HG02759 (cell line): ENCODE measurements at regions not wholly inside any gene's neighbourhood (a gene's known extent, or its start where the extent isn't known, plus 50 kb on each side); places are given as distances from the start of the nearest gene placed in this dataset.

Experiments
- ATAC-seq: cut with Tn5 transposase; IDR thresholded peaks from one replicate; pipeline ENCODE4 v1.9.1; 2021; ENCODE audit warnings: mild to moderate bottlenecking, moderate library complexity; ENCODE audit not compliant: unreplicated experiment

DNA sequence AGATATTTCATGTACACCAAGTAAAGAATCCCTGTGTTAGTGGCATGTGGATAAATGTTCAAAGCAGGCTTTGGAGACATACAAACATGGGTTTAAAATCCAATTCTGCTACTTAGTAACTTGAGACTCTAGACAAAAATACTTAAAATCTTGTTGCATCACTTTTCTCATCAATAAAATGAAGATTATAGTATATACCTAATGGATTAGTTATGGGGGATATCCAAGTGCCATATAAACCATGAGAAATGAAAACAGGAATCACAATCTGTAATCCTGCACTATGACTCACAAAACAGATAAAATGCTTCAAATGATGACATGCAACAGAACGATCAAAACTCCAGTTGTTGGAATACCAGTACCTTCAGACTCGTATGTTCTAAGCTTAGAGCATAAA, 496.0 kb upstream of the RGMA start:
- no peak for ATAC-seq

DNA sequence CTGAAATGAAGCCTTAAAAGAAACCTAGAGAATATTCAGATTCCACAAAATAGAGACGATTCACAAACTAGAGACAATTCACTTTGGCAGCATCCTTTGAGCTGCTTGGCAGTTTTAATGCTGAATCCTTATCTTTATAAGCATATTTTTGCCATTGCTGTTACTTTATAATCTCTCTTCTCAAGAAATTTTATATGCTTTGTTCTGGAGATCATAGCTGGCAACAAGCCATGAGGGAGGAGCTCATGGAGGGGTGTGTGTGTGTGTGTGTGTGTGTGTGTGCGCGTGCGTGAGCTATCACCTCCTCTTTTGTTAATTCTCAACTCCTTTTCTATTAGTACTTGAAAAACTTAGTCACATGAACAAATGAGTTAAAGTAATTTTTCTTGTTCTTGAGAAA, 495.0 kb upstream of the RGMA start:
- ATAC-seq = no peak

GRCh38 chr15:93583552-93583951, 494.5 kb upstream of the RGMA start:
- no peak for ATAC-seq

GRCh38 chr15:93570527-93570926, 481.5 kb upstream of the RGMA start:
- no peak for ATAC-seq

DNA sequence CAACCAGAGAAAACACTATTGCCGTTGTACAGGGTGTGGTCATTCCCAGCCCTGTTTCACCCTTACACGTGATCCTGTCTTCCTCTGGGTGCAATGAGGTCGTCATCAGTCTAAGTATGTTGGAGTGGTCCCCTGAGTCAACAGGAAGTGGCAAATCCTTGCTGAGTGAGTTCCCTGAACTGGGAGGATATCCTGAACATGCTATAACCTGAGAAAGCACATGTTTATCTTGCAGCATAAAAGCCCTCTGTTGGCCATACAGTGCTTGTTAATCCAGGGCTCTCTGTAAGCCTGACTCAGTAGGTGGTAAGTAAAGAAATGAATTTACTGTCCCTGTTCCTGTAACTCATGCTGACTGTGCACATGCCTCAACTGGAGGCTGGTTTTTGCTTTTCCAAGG, 477.8 kb upstream of the RGMA start:
- no peak for ATAC-seq

GRCh38 chr15:93565201-93565600, 476.2 kb upstream of the RGMA start:
- ATAC-seq = no peak

- ATAC-seq = no peak
These were observed 474.2 kb upstream of the RGMA start for GRCh38 chr15:93563218-93563617.

DNA sequence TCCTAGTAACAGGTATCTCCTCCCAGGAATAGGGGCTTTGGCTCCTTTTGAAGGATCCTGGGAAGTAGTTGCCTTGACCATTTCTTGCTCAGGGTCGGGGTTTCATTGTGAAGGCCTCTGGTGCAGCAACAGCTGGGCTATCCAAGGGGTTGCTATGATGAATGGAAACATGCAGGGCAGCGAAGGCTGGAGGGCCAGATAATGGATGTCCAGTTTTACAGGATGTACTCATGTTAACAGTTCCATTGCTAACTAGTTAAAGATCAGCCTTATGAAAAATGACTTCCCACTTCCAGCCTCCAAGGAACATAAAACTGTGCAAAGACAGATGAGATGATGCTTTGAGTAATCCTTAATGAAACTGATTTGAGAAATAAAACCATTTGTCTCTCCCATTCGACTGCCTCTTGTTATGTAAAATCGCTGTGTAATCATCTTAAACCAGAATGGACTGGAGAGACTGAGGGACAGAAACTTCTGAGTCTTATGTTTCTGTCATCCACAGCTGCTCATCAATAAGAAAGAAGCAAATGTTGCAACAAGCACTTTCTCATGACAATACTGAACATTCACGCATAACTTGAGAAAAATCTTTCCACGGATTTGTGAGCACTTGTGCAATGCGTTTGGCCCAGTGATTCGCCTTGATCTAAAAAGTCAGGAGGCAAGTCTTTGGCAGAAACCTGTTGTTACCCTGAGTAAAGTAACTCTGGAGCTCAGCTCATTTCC, 473.5 kb upstream of the RGMA start:
- no peak for ATAC-seq

GRCh38 chr15:93557696-93558095, 468.7 kb upstream of the RGMA start:
- ATAC-seq = no peak

DNA sequence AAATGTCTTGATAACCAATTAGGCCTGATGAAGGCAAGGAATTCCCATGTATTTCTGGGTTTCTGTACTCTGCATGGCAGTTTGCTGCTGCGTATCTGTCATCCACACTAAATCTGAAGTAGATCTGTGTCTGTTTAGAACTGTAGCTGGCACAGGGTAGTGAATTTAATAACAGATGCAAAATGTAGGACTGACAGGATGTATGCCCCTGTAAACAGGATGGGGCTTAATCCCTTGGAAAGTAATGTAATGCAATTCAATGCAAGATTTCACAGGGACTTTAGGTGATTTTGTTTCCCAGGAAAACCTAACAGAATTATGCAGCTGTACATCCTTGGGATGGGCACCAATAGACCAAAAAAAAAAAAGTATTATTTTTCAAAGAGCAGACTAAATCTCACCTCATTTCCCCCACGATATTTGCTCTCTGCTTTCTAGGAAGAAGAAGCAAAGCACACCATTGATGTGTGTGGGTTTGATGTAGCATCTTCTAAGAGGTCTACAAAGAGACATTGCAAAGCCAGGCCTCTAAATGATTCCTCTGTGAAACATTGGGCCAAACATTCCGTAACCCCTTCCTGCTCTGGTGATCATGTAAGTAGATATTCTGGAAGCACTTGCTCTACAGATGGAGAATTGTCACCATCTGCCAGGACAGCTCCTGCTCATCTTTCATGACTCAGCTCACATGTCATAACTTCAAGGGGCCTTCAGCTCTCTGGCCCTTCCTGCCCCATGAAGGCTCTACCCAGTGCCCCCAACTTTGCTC, 464.3 kb upstream of the RGMA start:
- no peak for ATAC-seq

GRCh38 chr15:93543093-93543492, 454.1 kb upstream of the RGMA start:
- ATAC-seq = no peak

GRCh38 chr15:93527374-93528050, 438.5 kb upstream of the RGMA start:
- no peak for ATAC-seq

DNA sequence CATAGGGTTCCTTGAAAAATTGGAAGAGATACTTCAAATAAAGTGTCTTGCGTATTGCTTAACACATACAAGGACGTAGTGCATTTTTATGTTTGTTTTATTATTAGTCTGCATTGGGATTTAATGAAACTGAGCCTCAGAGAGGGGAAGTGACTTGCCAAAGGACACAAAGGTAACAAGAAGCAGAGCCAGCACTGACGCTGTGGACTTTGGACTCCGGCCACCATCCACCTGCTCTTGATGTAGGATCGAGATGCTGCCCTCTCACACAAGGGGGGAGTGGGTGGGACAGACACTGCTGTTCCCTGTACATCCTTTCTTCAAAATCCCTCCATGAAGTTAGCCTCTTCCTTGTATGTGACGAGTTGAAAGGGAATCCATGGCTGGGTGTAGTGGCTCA, 435.4 kb upstream of the RGMA start:
- no peak for ATAC-seq

DNA sequence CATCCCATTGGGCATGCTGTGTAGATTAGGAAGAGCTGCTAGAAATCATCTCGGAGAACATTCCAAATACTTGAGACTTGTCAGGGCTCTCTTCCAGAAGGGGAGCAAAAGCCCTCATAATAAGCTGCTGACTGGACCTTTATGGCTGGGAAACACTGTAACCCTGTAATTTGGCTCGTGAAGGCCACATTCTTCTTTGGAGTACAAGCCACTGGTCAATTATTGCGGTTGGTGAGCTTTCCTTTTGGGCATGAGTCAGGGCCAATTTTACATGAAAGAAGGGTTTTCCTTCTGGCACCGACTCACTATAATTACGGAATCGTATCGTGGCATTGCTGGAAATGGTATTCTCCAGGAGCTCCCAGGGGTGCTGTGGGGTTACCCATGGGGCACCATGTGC, 434.5 kb upstream of the RGMA start:
- ATAC-seq = no peak

DNA sequence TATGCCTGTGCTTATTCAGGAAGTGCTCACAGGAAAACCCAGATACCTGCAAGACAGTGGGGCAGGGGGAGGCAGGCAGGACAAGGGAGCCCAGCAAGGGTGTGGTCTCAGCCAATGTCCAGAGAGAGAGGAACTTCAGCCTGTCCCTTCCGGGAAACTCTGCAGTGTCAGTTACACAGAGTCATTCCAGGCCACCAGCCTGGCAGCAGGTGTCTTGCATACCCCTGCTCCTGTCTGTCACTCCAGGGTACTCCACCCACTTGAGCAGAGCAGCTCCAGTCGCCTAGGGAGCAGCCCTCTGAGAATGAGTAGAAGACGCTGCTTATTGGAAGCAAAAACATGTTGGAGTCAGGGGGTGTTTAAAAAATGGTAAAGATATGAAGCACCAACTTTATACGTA, 431.2 kb upstream of the RGMA start:
- no peak for ATAC-seq

DNA sequence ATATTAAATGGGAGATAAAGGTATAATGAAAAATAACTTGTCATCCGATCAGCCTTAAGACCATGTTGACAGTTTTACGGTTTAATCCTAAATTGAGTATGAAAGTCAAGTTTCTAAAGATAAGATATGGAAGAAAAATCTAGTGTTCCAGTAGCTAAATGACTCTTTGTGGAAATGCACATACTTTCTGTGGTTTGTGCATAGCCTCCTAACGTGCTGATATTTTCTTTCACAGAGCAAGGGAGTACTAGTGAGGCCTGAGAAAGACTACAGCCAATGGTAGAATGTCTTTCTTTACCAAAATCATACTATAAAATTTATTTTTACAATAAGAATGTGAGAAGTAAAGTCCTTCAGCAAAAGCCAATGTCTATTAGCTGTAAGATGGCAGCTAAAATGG, 430.6 kb upstream of the RGMA start:
- no peak for ATAC-seq

DNA sequence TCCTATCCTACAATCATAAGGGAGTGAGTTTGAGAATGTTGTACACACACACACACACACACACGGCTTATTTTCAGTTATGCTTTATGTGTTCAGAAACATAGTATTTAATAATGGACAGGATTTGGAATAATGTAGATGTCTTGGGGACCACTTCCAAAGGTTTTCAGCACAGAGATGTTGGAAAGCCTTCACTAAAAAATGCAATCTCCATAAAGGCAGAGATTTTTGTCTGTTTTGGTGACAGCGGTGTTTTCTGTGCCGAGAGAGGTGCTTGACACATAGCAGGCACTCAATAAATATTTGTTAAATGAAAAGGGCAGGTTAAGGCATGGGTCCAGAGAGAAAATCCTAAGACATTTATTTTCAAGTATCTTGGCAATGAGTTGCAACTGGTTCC, 428.2 kb upstream of the RGMA start:
- no peak for ATAC-seq

DNA sequence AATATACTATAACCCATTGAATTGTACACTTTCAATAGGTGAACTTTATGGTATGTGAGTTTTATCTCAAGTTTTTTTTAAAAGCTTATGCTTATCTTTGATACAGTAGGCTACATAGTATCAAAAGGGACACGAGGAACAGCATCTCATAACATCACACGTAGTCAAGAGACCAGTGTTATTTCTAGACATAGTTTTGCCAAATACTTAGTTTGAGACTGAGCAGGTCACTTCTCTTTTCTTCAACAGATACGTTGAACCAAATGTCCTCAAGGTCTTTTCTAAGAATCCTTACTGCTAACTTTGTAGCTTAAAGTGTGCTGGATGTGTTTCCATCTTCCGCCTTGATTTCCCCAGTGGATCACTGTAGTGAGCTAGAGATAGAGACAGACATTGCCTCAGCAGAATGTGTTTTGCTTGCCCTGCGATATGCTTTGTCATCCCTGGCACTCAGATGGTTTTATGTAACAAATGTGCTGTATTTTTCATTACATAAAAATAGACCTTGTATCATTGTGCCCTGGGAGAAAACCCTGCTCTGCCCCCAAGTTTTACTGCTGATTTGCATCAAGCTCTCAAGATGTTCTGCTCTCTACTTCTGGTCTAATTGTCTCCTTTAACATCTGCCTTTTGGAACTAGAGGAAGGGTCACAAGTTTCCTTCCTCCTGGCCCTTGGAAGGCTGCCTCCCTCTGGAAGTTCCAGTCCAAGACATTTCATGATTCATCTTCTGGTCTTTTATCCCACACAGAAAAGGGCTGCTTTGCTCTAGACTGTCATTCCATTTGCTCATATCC, 426.4 kb upstream of the RGMA start:
- no peak for ATAC-seq

DNA sequence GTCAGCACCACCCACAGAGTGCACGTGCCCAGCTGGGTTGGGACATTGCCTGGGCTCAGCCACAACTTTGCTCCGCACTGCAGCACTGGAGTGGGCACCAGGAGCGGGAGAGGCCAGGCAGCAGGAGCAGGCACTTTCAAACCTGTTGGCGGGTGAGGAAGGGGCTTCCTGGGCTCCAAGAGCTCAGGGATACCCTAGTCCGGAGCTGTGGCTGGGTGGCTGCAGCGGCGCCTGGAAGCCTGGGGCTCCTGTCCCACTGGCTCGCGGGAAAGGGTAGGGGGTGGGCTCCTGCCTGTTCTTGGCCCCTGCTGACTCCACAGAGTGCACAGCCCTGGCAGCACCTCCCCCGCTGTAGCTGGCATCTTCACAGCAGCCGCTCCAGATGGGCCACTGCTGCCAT, 417.6 kb upstream of the RGMA start:
- no peak for ATAC-seq

- ATAC-seq = no peak
These were observed 416.5 kb upstream of the RGMA start for GRCh38 chr15:93505506-93505905.

GRCh38 chr15:93501946-93502345, 412.9 kb upstream of the RGMA start:
- ATAC-seq = no peak
